ENCODE measurements at regions not wholly inside any gene's neighbourhood (a gene's known extent, or its start where the extent isn't known, plus 50 kb on each side); places are given as distances from the start of the nearest gene placed in this dataset.

- DNase-seq (ENCODE audit: low read depth in 2 of 2) = no peak
Measured at GRCh38 chr1:55931081-55931940, 648.1 kb downstream of the PLPP3 start.

GRCh38 chr1:55929652-55930051, 649.7 kb downstream of the PLPP3 start:
- no peak for DNase-seq (ENCODE audit: low read depth in 2 of 2)

GRCh38 chr1:55928576-55928975, 650.8 kb downstream of the PLPP3 start:
- no peak for DNase-seq (ENCODE audit: low read depth in 2 of 2)

- no peak for DNase-seq (ENCODE audit: low read depth in 2 of 2)
Measured at GRCh38 chr1:55927702-55928290, 651.6 kb downstream of the PLPP3 start.

GRCh38 chr1:55926906-55927471, 652.4 kb downstream of the PLPP3 start:
- DNase-seq (ENCODE audit: low read depth in 2 of 2) = no peak

- no peak for DNase-seq (ENCODE audit: low read depth in 2 of 2)
Measured at GRCh38 chr1:55916907-55917306, 662.5 kb downstream of the PLPP3 start.

- DNase-seq (ENCODE audit: low read depth in 2 of 2) = no peak
Measured at GRCh38 chr1:55916481-55916880, 662.9 kb downstream of the PLPP3 start.

GRCh38 chr1:55913565-55913964, 665.8 kb downstream of the PLPP3 start:
- no peak for DNase-seq (ENCODE audit: low read depth in 2 of 2)

GRCh38 chr1:55912438-55912837, 666.9 kb downstream of the PLPP3 start:
- no peak for DNase-seq (ENCODE audit: low read depth in 2 of 2)

- no peak for DNase-seq (ENCODE audit: low read depth in 2 of 2)
Measured at GRCh38 chr1:55904541-55904940, 674.8 kb downstream of the PLPP3 start.

- DNase-seq (ENCODE audit: low read depth in 2 of 2) = no peak
Measured at GRCh38 chr1:55898181-55898580, 681.2 kb downstream of the PLPP3 start.

- no peak for DNase-seq (ENCODE audit: low read depth in 2 of 2)
Measured at GRCh38 chr1:55896210-55896609, 681.0 kb upstream of the USP24 start.

GRCh38 chr1:55894521-55894920, 679.4 kb upstream of the USP24 start:
- DNase-seq (ENCODE audit: low read depth in 2 of 2) = no peak

GRCh38 chr1:55893155-55893554, 678.0 kb upstream of the USP24 start:
- DNase-seq (ENCODE audit: low read depth in 2 of 2) = no peak

GRCh38 chr1:55888685-55889317, 673.6 kb upstream of the USP24 start:
- no peak for DNase-seq (ENCODE audit: low read depth in 2 of 2)

- no peak for DNase-seq (ENCODE audit: low read depth in 2 of 2)
Measured at GRCh38 chr1:55886856-55887712, 671.9 kb upstream of the USP24 start.

- no peak for DNase-seq (ENCODE audit: low read depth in 2 of 2)
Measured at GRCh38 chr1:55885619-55886018, 670.5 kb upstream of the USP24 start.

GRCh38 chr1:55882931-55883330, 667.8 kb upstream of the USP24 start:
- no peak for DNase-seq (ENCODE audit: low read depth in 2 of 2)

- DNase-seq (ENCODE audit: low read depth in 2 of 2) = no peak
Measured at GRCh38 chr1:55879346-55879745, 664.2 kb upstream of the USP24 start.

GRCh38 chr1:55877437-55878232, 662.5 kb upstream of the USP24 start:
- no peak for DNase-seq (ENCODE audit: low read depth in 2 of 2)
